Endothelial cell of umbilical vein (primary cell): ENCODE measurements at regions not wholly inside any gene's neighbourhood (a gene's known extent, or its start where the extent isn't known, plus 50 kb on each side); places are given as distances from the start of the nearest gene placed in this dataset.

ENCODE experiments used
- BruUV-seq: library from RNA; stranded (reverse); fragments of 400-500 nt; replicated peaks from 2 replicates; lab custom pipeline; 2021; lab: Mats Ljungman, UMichigan
- CTCF ChIA-PET: fragments of 300-600, 350-600 bp; sonication (Branson Sonifier 250); formaldehyde crosslinking; loops from one replicate; lab custom pipeline; 2021; ENCODE audit warnings: antibody characterized with exemption, inconsistent platforms; lab: Charles Lee
- POLR2A ChIA-PET: fragments of 300-600, 350-600 bp; sonication (Branson Sonifier 250); formaldehyde crosslinking; loops from one replicate; lab custom pipeline; 2021; ENCODE audit warnings: antibody characterized with exemption, inconsistent platforms; lab: Charles Lee
- DNase-seq: peaks from one replicate; pipeline ENCODE4 v3.0.0-alpha.2; 2011; ENCODE audit warnings: low read depth, low spot score
- FAIRE-seq: peaks from 2 replicates; lab custom pipeline; 2011; peaks lifted over from hg19 to GRCh38; lab: Jason Lieb, UNC
- H2AFZ ChIP-seq: 2 replicates; pipeline ENCODE4 v1.6.0; 2012; ENCODE audit warnings: low read depth, low read length, control low read depth, inconsistent platforms
- H3K27ac ChIP-seq: 2 replicates; pipeline ENCODE4 v1.5.1; 2011; ENCODE audit warnings: low read depth, mild to moderate bottlenecking, control low read depth, low read length, moderate library complexity; ENCODE audit not compliant: insufficient read depth
- H3K27me3 ChIP-seq, 2 experiments: 2 replicates each; pipeline versions ENCODE4 v1.6.0 to v1.6.1; 2011; ENCODE audit warnings: low read length in 2 of 2, mixed read lengths in 1 of 2; ENCODE audit not compliant: control insufficient read depth in 2 of 2, insufficient read depth in 2 of 2
- H3K36me3 ChIP-seq, 2 experiments: 2 replicates in 1 of 2; 3 replicates in 1 of 2; pipeline ENCODE4 v1.5.1; 2011; ENCODE audit warnings: low read length in 2 of 2, mild to moderate bottlenecking in 1 of 2, moderate library complexity in 1 of 2; ENCODE audit not compliant: control insufficient read depth in 2 of 2, insufficient read depth in 2 of 2; ENCODE audit errors: extremely low read depth in 1 of 2
- H3K4me1 ChIP-seq: 3 replicates; pipeline ENCODE4 v1.5.1; 2011; ENCODE audit warnings: mild to moderate bottlenecking, low read length; ENCODE audit not compliant: control insufficient read depth, insufficient read depth; ENCODE audit errors: extremely low read depth
- H3K4me2 ChIP-seq: 2 replicates; pipeline ENCODE4 v1.6.1; 2011; ENCODE audit warnings: low read length, control low read depth, mixed read lengths; ENCODE audit not compliant: insufficient read depth
- H3K4me3 ChIP-seq, 3 experiments: fragments of 200-600 bp in 1 of 3; sonication (generic), shearing (Covaris generic) in 1 of 3; replicated peaks in 1 of 3; 2 replicates each; pipeline ENCODE4 v1.5.1; 2011 to 2016; ENCODE audit warnings: control low read depth in 3 of 3, low read length in 3 of 3, mild to moderate bottlenecking in 2 of 3, inconsistent platforms in 1 of 3, low read depth in 1 of 3, moderate library complexity in 1 of 3; ENCODE audit not compliant: insufficient read depth in 1 of 3
- H3K79me2 ChIP-seq: 2 replicates; pipeline ENCODE4 v1.6.0; 2012; ENCODE audit warnings: low read length, inconsistent platforms; ENCODE audit not compliant: control insufficient read depth, insufficient read depth
- H3K9ac ChIP-seq: replicated peaks from 2 replicates; pipeline ENCODE3; 2011; ENCODE audit warnings: low read length, control low read depth; ENCODE audit not compliant: insufficient read depth; ENCODE audit errors: extremely low read depth
- H3K9me1 ChIP-seq: replicated peaks from 3 replicates; pipeline ENCODE4 v1.6.0; 2011; ENCODE audit warnings: mild to moderate bottlenecking, low read length; ENCODE audit not compliant: control insufficient read depth, insufficient read depth; ENCODE audit errors: extremely low read depth
- H3K9me3 ChIP-seq: replicated peaks from 2 replicates; pipeline ENCODE4 v1.5.1; 2012; ENCODE audit warnings: low read length, inconsistent platforms; ENCODE audit not compliant: control insufficient read depth, insufficient read depth
- H4K20me1 ChIP-seq: replicated peaks from 2 replicates; pipeline ENCODE3; 2011; ENCODE audit warnings: mild to moderate bottlenecking, low read length; ENCODE audit not compliant: control insufficient read depth, insufficient read depth; ENCODE audit errors: extremely low read depth
- EZH2 ChIP-seq: IDR thresholded peaks from 2 replicates; pipeline ENCODE4 v1.6.1; 2012; ENCODE audit warnings: borderline replicate concordance, low read depth, mild to moderate bottlenecking, moderate library complexity, low read length, inconsistent platforms; ENCODE audit not compliant: severe bottlenecking
- FOS ChIP-seq: IDR thresholded peaks from 2 replicates; pipeline ENCODE4 v1.6.1; 2011; ENCODE audit warnings: mild to moderate bottlenecking, low read length, moderate library complexity, borderline replicate concordance; ENCODE audit not compliant: insufficient read depth
- GATA2 ChIP-seq: IDR thresholded peaks from 2 replicates; pipeline ENCODE4 v1.7.0; 2011; ENCODE audit warnings: low read depth, mild to moderate bottlenecking, moderate library complexity, mixed read lengths, low read length; ENCODE audit not compliant: insufficient read length, insufficient read depth
- JUN ChIP-seq: IDR thresholded peaks from 2 replicates; pipeline ENCODE4 v1.6.1; 2011; ENCODE audit warnings: borderline replicate concordance, low read depth; ENCODE audit not compliant: insufficient read length, insufficient read depth
- MYC ChIP-seq: IDR thresholded peaks from one replicate; pipeline ENCODE4 v1.6.1; 2011; ENCODE audit warnings: mild to moderate bottlenecking, low read depth, low read length
- POLR2A ChIP-seq: IDR thresholded peaks from 2 replicates; pipeline ENCODE4 v1.6.1; 2012; ENCODE audit warnings: low read depth, mild to moderate bottlenecking, control low read depth, low read length
- POLR2AphosphoS5 ChIP-seq: IDR thresholded peaks from 2 replicates; pipeline ENCODE4 v1.6.1; 2012; ENCODE audit warnings: low read depth, mild to moderate bottlenecking, control low read depth, low read length, moderate library complexity; ENCODE audit not compliant: insufficient read depth
- dilution Hi-C: fragments of 300-500 bp; cut with MboI; formaldehyde crosslinking; loops from one replicate; pipeline ENCODE4 v1.15.0; 2019; ENCODE audit warnings: low sequenced_read_pairs; ENCODE audit not compliant: extremely low pct_ligation_motif_present
- intact Hi-C: fragments of 100-400 bp; cut with micrococcal nuclease; formaldehyde crosslinking; loops from one replicate; pipeline ENCODE4 v1.10.0; 2022
- TF ChIP-seq, protein P1 (sequence below), 2 donors: IDR thresholded peaks; 1 replicate in 1 of 2; 2 replicates in 1 of 2; pipeline ENCODE4 v1.5.1; 2011; ENCODE audit warnings: low read length in 2 of 2, mild to moderate bottlenecking in 2 of 2, moderate library complexity in 2 of 2, control low read depth in 1 of 2, inconsistent platforms in 1 of 2, low read depth in 1 of 2; ENCODE audit not compliant: insufficient read depth in 1 of 2; ENCODE audit errors: extremely low read depth in 1 of 2
- TF ChIP-seq, protein P2 (sequence below): IDR thresholded peaks from 2 replicates; pipeline ENCODE4 v1.6.1; 2011; ENCODE audit not compliant: insufficient read depth, insufficient read length

DNA sequence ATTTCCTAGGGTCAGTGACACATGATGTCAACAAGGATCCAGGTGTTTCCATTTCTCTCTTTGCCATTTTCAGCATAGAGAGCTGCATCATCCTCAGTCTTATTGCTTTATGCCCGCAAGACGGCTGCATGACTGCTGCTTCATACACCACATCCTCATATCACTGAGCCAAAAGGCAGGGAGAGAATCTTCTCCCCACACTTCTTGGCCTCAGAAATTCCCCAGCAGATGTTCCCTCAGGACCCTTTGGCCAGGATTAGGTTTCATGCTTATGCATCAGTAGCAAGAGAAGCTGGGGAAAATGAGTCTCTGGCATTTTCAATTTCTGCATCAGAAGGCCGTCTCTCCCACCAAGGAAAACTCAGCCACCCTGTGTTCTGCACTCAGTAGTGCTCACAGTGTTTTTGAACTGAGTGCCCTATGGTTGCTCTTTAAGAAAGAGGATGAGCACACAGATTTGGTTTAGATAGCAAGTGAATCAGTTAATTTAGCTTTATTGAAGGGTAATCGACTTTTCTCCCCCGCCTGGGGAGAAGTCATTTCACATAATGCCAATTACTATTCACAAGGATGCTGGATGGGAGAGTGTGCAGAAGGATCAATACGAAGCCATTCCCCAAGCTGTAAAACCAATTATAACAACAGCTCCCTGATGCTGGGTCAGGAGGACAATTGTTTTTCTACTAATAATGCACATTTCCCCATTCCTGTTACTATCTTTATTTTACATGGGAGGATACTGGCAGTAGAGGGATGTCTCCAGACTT lies 360.2 kb downstream of the HHIPL2 start:
- FAIRE-seq: no peak
- Histone ChIP-seq H3K4me3 (no peak overlapping the region), H3K4me1 (no peaks in the 10 kb centered on the region), H3K79me2 (no peaks in the 10 kb centered on the region), H3K36me3 (no peaks in the 10 kb centered on the region), H3K9ac (no peak overlapping the region), H3K9me1 (no peaks in the 10 kb centered on the region), H3K27ac (no peak overlapping the region), H3K9me3 (no peaks in the 10 kb centered on the region), H2AFZ (no peak overlapping the region), H4K20me1 (no peaks in the 10 kb centered on the region), H3K27me3 (no peaks in the 10 kb centered on the region), H3K4me2 (no peak overlapping the region)
- no TSS peak for BruUV-seq
- TF ChIP-seq MYC (no peak), POLR2AphosphoS5 (no peak)
- no peak for DNase-seq
- dilution Hi-C loops: no loop called here
- intact Hi-C loops: no loop called here
- CTCF ChIA-PET: no interaction called here
- POLR2A ChIA-PET: no interaction called here

DNA sequence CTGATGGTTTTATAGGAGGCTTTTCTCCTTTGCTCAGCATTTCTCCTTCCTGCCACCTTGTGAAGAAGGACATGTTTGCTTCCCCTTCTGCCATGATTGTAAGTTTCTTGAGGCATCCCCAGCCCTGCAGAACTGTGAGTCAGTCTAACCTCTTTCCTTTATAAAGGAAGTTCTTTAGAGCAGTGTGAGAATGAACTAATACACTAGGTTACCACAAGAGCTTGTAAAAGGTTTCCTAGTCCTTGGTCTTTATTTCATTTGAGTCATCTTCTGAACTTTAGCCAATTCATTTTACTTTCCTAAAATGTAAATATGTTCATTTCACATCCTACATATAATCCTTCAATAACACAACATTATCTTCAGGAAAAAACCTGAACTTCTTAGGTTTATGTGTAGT lies 365.3 kb downstream of the HHIPL2 start:
- no peak for DNase-seq

More for the DNA sequence above, 365.3 kb downstream of the HHIPL2 start:
- Histone ChIP-seq H3K27ac (no peak overlapping the region), H3K4me2 (no peak overlapping the region), H3K4me3 (no peak overlapping the region), H3K9ac (no peak overlapping the region), H3K79me2 (no peaks in the 10 kb centered on the region), H3K4me1 (no peaks in the 10 kb centered on the region), H4K20me1 (no peaks in the 10 kb centered on the region), H3K36me3 (no peaks in the 10 kb centered on the region), H2AFZ (no peak overlapping the region), H3K9me3 (no peaks in the 10 kb centered on the region), H3K27me3 (no peaks in the 10 kb centered on the region), H3K9me1 (no peaks in the 10 kb centered on the region)
- no peak for TF ChIP-seq GATA2
- no peak for TF ChIP-seq POLR2A
- no peak for TF ChIP-seq JUN
- TF ChIP-seq, protein P1, sequence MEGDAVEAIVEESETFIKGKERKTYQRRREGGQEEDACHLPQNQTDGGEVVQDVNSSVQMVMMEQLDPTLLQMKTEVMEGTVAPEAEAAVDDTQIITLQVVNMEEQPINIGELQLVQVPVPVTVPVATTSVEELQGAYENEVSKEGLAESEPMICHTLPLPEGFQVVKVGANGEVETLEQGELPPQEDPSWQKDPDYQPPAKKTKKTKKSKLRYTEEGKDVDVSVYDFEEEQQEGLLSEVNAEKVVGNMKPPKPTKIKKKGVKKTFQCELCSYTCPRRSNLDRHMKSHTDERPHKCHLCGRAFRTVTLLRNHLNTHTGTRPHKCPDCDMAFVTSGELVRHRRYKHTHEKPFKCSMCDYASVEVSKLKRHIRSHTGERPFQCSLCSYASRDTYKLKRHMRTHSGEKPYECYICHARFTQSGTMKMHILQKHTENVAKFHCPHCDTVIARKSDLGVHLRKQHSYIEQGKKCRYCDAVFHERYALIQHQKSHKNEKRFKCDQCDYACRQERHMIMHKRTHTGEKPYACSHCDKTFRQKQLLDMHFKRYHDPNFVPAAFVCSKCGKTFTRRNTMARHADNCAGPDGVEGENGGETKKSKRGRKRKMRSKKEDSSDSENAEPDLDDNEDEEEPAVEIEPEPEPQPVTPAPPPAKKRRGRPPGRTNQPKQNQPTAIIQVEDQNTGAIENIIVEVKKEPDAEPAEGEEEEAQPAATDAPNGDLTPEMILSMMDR (IDR thresholded peaks at IDR 0.05; ENCODE audit: extremely low read depth in 1 of 2, insufficient read depth in 1 of 2, low read depth in 1 of 2, low read length in 2 of 2): no peak
- TF ChIP-seq EZH2: no peak
- no peak for TF ChIP-seq POLR2AphosphoS5
- no peak for TF ChIP-seq MYC
- TF ChIP-seq, protein P2, sequence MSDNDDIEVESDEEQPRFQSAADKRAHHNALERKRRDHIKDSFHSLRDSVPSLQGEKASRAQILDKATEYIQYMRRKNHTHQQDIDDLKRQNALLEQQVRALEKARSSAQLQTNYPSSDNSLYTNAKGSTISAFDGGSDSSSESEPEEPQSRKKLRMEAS: no peak
- no peak for TF ChIP-seq FOS
- CTCF ChIA-PET: no interaction called here
- intact Hi-C loops: no loop called here
- POLR2A ChIA-PET: no interaction called here
- no peak for FAIRE-seq
- dilution Hi-C loops: no loop called here
- BruUV-seq: no TSS peak
